Vagina (tissue), 2 donors: ENCODE measurements at regions not wholly inside any gene's neighbourhood (a gene's known extent, or its start where the extent isn't known, plus 50 kb on each side); places are given as distances from the start of the nearest gene placed in this dataset.

Experiments used
- DNase-seq, 2 donors: peaks; one replicate each; pipeline ENCODE4 v3.0.0-alpha.2; 2017; ENCODE audit errors: extremely low spot score in 2 of 2
- H3K27ac ChIP-seq: fragments of 200-600 bp; sonication (generic); one replicate; pipeline ENCODE4 v1.5.1; 2019
- H3K27me3 ChIP-seq: fragments of 200-600 bp; sonication (generic); one replicate; pipeline ENCODE4 v1.5.1; 2019
- H3K36me3 ChIP-seq, 2 donors: fragments of 200-600 bp; sonication (generic); one replicate each; pipeline ENCODE4 v1.5.1; 2017 to 2019
- H3K4me1 ChIP-seq: fragments of 200-600 bp; sonication (generic); one replicate; pipeline ENCODE4 v1.5.1; 2019
- H3K4me3 ChIP-seq, 2 donors: fragments of 200-600 bp; sonication (generic); 1 replicate in 1 of 2; 2 replicates in 1 of 2; pipeline ENCODE4 v1.5.1; 2016 to 2019
- H3K9me3 ChIP-seq: fragments of 200-600 bp; sonication (generic); one replicate; pipeline ENCODE4 v1.5.1; 2019
- POLR2A ChIP-seq, 2 donors: fragments of 450-650 bp; IDR thresholded peaks; one replicate each; pipeline ENCODE4 v1.6.1; 2017; ENCODE audit warnings: antibody characterized with exemption in 2 of 2, mild to moderate bottlenecking in 2 of 2, moderate library complexity in 2 of 2
- POLR2AphosphoS5 ChIP-seq, 2 donors: sonication (generic); formaldehyde crosslinking; IDR thresholded peaks; one replicate each; pipeline ENCODE4 v1.9.0; 2017; ENCODE audit warnings: antibody characterized with exemption in 2 of 2, mild to moderate bottlenecking in 2 of 2, low read depth in 1 of 2; ENCODE audit not compliant: insufficient read depth in 1 of 2
- intact Hi-C: fragments of 100-400 bp; cut with DNase I; formaldehyde crosslinking; loops from one replicate; pipeline ENCODE4 v1.15.1; 2023
- TF ChIP-seq, protein P1 (sequence below), 3 experiments: fragments of 450-650 bp in 2 of 3; fragments of 200-600 bp in 1 of 3; sonication (generic) in 1 of 3; IDR thresholded peaks; one replicate each; pipeline ENCODE4 v1.5.1; 2017 to 2019; ENCODE audit warnings: antibody characterized with exemption in 3 of 3, mild to moderate bottlenecking in 2 of 3, moderate library complexity in 2 of 3

DNA sequence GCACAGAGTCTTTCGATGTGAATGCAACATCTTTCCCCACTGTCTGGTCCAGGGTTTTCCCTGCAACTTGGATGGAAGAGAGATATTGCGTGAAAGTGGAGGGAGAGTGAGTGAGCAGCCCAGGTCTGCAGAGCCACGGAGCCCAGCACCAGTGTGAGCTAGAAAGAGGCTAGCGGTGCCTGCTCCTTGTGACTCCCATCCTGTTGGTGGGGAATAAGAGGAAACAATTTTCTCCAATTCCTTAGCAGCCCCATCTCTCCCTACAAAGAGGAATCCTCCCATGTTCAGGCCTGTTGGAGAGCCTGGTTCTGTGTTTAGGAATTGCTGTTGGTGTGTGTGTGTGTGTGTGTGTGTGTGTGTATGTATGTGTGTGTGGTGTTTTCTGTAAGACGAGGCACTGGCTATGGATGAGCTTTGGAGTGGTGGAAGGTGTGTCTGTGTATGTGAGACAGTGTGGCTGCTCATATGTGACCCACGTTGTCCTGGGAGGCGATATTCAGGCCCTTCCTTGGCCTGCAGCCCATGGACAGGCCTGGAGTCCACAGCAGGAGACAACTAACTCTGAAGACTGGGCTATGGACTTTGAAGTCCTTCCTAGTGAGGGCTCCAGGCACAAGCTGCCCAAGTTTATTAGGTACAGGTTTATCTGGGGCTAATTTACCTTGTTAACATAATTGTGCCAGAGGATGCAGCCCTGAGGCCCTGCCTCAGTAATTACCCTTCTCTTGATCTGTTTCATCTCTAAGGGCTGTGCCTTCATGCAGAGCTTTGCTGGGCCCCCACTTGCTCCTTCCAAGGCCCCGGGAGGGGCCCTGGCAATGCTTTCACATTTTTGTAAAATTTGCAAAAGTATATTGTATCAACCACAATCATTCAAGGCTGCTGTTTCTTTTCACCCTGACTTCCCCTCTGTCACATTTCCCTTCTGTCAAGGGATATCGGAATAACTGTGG, 88.6 kb upstream of the HAAO start:
- peak; percentile 84 to 91 for DNase-seq
- TF ChIP-seq, protein P1, sequence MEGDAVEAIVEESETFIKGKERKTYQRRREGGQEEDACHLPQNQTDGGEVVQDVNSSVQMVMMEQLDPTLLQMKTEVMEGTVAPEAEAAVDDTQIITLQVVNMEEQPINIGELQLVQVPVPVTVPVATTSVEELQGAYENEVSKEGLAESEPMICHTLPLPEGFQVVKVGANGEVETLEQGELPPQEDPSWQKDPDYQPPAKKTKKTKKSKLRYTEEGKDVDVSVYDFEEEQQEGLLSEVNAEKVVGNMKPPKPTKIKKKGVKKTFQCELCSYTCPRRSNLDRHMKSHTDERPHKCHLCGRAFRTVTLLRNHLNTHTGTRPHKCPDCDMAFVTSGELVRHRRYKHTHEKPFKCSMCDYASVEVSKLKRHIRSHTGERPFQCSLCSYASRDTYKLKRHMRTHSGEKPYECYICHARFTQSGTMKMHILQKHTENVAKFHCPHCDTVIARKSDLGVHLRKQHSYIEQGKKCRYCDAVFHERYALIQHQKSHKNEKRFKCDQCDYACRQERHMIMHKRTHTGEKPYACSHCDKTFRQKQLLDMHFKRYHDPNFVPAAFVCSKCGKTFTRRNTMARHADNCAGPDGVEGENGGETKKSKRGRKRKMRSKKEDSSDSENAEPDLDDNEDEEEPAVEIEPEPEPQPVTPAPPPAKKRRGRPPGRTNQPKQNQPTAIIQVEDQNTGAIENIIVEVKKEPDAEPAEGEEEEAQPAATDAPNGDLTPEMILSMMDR (IDR thresholded peaks at IDR 0.05), result no peak
- TF ChIP-seq POLR2AphosphoS5 (IDR thresholded peaks at IDR 0.05; ENCODE audit: insufficient read depth in 1 of 2, low read depth in 1 of 2), result no peak
- no peak for TF ChIP-seq POLR2A (IDR thresholded peaks at IDR 0.05)
- intact Hi-C loops, result no loop called here
- Histone ChIP-seq H3K4me3 (no peak overlapping the region), H3K27ac (peak overlapping the region; percentile 66), H3K9me3 (no peaks in the 10 kb centered on the region), H3K36me3 (no peaks in the 10 kb centered on the region), H3K27me3 (no peaks in the 10 kb centered on the region), H3K4me1 (peaks cover 54% of the 10 kb centered on the region)

GRCh38 chr2:42879913-42880737, 87.7 kb upstream of the HAAO start:
- Histone ChIP-seq H3K9me3 (no peaks in the 10 kb centered on the region), H3K27ac (peak overlapping the region; percentile 66), H3K27me3 (no peaks in the 10 kb centered on the region), H3K36me3 (no peaks in the 10 kb centered on the region), H3K4me1 (peaks cover 63% of the 10 kb centered on the region), H3K4me3 (no peak overlapping the region)
- TF ChIP-seq POLR2AphosphoS5 (IDR thresholded peaks at IDR 0.05; ENCODE audit: insufficient read depth in 1 of 2, low read depth in 1 of 2), result peak in 1 of 2 donors; percentile 48
- no peak for TF ChIP-seq POLR2A (IDR thresholded peaks at IDR 0.05)
- DNase-seq, result peak; percentile 84 to 90
- intact Hi-C loops, result no loop called here

GRCh38 chr2:42879121-42879705, 86.8 kb upstream of the HAAO start:
- Histone ChIP-seq H3K36me3 (no peaks in the 10 kb centered on the region), H3K9me3 (no peaks in the 10 kb centered on the region), H3K27ac (peak overlapping the region; percentile 66), H3K4me1 (peaks cover 72% of the 10 kb centered on the region), H3K4me3 (no peak overlapping the region), H3K27me3 (no peaks in the 10 kb centered on the region)
- TF ChIP-seq POLR2A (IDR thresholded peaks at IDR 0.05), result no peak
- TF ChIP-seq, protein P1 (IDR thresholded peaks at IDR 0.05), result no peak
- TF ChIP-seq POLR2AphosphoS5 (IDR thresholded peaks at IDR 0.05; ENCODE audit: insufficient read depth in 1 of 2, low read depth in 1 of 2), result no peak
- intact Hi-C loops, result no loop called here
- DNase-seq, result peak; percentile 85

DNA sequence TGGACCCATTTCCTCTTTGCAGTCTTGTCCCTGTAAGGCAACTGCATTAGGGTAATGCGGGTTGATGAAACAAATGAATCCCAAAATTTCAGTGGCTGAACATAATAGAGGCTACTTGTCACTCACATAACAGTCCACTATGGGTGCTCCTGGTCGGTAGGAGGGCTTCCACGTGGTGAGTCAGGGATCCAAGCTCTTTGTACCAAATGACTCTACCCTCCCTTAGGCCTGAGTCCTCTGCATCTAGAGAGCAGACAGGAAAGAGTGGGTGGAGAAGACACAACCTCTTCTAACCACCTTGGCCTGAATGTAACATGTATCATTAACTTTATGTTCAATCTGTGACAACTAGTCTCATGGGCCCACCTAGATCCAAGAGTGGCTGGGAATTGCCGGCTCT, 86.2 kb upstream of the HAAO start:
- intact Hi-C loops, result no loop called here
- DNase-seq, result peak in 1 of 2 donors; percentile 77
- Histone ChIP-seq H3K4me3 (no peak overlapping the region), H3K9me3 (no peaks in the 10 kb centered on the region), H3K27ac (peak overlapping the region; percentile 85), H3K36me3 (no peaks in the 10 kb centered on the region), H3K4me1 (peaks cover 79% of the 10 kb centered on the region), H3K27me3 (no peaks in the 10 kb centered on the region)
- TF ChIP-seq POLR2A (IDR thresholded peaks at IDR 0.05) (no peak), POLR2AphosphoS5 (IDR thresholded peaks at IDR 0.05; ENCODE audit: insufficient read depth in 1 of 2, low read depth in 1 of 2) (no peak)
- TF ChIP-seq, protein P1 (IDR thresholded peaks at IDR 0.05), result no peak

DNA sequence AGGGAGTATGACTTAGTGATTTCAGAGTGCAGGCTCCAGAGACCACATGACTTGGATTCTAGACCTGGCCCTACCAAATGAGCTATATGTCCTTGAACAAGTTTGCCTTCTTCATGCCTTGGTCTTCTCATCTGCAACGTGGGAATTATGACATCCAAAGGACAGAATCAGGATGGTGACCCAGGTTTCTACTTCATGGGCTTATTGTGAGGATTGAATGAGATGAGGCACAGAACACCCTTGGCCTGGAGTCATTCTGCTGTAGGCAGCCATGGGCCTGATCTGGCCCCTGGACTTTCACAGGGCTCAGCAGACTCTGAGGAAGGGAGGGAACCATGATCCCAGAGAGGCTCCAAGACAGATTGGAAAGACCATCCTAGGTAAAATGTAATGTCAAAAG, 85.6 kb upstream of the HAAO start:
- Histone ChIP-seq H3K9me3 (no peaks in the 10 kb centered on the region), H3K4me3 (no peak overlapping the region), H3K4me1 (peaks cover 85% of the 10 kb centered on the region), H3K27ac (peak overlapping the region; percentile 85), H3K27me3 (no peaks in the 10 kb centered on the region), H3K36me3 (no peaks in the 10 kb centered on the region)
- no peak for TF ChIP-seq POLR2AphosphoS5 (IDR thresholded peaks at IDR 0.05; ENCODE audit: insufficient read depth in 1 of 2, low read depth in 1 of 2)
- TF ChIP-seq, protein P1 (IDR thresholded peaks at IDR 0.05), result no peak
- no peak for TF ChIP-seq POLR2A (IDR thresholded peaks at IDR 0.05)
- intact Hi-C loops, result no loop called here
- peak; percentile 62 to 64 for DNase-seq
